G401 (cell line): ENCODE measurements at regions not wholly inside any gene's neighbourhood (a gene's known extent, or its start where the extent isn't known, plus 50 kb on each side); places are given as distances from the start of the nearest gene placed in this dataset.
"Not testable (repeated sequence)": the region's sequence is repeated elsewhere in the genome, so short reads cannot be mapped to it uniquely, and the experiment has no call there.

Source experiments
- DNase-seq: peaks from one replicate; pipeline ENCODE4 v3.0.0-alpha.2; 2015; ENCODE audit warnings: low spot score
- in situ Hi-C: cut with HindIII; loops from 2 replicates; pipeline ENCODE4 v1.10.0; 2016; ENCODE audit warnings: low sequenced_read_pairs, mixed read lengths

- no peak for DNase-seq
- in situ Hi-C loops: no loop called here
These were observed 65.5 kb downstream of the RBMY1A1 start for GRCh38 chrY:21600170-21600569.

GRCh38 chrY:21601524-21601923, 66.8 kb downstream of the RBMY1A1 start:
- in situ Hi-C loops: no loop called here
- DNase-seq: no peak

- peak; percentile 9 for DNase-seq
- in situ Hi-C loops: no loop called here
These were observed 67.9 kb downstream of the RBMY1A1 start for GRCh38 chrY:21602590-21602989.

GRCh38 chrY:21636137-21636536, 101.5 kb downstream of the RBMY1A1 start:
- in situ Hi-C loops: no loop called here
- no peak for DNase-seq

GRCh38 chrY:21650496-21650895, 115.8 kb downstream of the RBMY1A1 start:
- no peak for DNase-seq
- in situ Hi-C loops: no loop called here

- DNase-seq, in situ Hi-C loops: not testable (repeated sequence)
These were observed 124.4 kb downstream of the RBMY1A1 start for GRCh38 chrY:21659057-21659456.

- in situ Hi-C loops, DNase-seq: not testable (repeated sequence)
These were observed 144.9 kb downstream of the RBMY1A1 start for GRCh38 chrY:21679590-21679989.

GRCh38 chrY:21686369-21686768, 151.7 kb downstream of the RBMY1A1 start:
- in situ Hi-C loops, DNase-seq: not testable (repeated sequence)

GRCh38 chrY:21701951-21702350, 167.3 kb downstream of the RBMY1A1 start:
- DNase-seq, in situ Hi-C loops: not testable (repeated sequence)

GRCh38 chrY:21702927-21703326, 168.2 kb downstream of the RBMY1A1 start:
- in situ Hi-C loops, DNase-seq: not testable (repeated sequence)

- DNase-seq: no peak
- in situ Hi-C loops: no loop called here
These were observed 170.6 kb downstream of the RBMY1A1 start for GRCh38 chrY:21705309-21705708.

- DNase-seq, in situ Hi-C loops: not testable (repeated sequence)
These were observed 171.9 kb downstream of the RBMY1A1 start for GRCh38 chrY:21706611-21707010.

- in situ Hi-C loops, DNase-seq: not testable (repeated sequence)
These were observed 158.8 kb downstream of the RBMY1D start for GRCh38 chrY:21735489-21736060.

- DNase-seq, in situ Hi-C loops: not testable (repeated sequence)
These were observed 149.3 kb downstream of the RBMY1D start for GRCh38 chrY:21744998-21745397.

GRCh38 chrY:21760243-21760642, 134.1 kb downstream of the RBMY1D start:
- DNase-seq, in situ Hi-C loops: not testable (repeated sequence)

- in situ Hi-C loops, DNase-seq: not testable (repeated sequence)
These were observed 126.5 kb downstream of the RBMY1D start for GRCh38 chrY:21767824-21768223.

GRCh38 chrY:21782174-21782860, 112.0 kb downstream of the RBMY1D start:
- in situ Hi-C loops: not testable (repeated sequence)

GRCh38 chrY:21813484-21814233, 80.7 kb downstream of the RBMY1D start:
- no peak for DNase-seq
- in situ Hi-C loops: no loop called here

More at GRCh38 chrY:21782174-21782860, 112.0 kb downstream of the RBMY1D start:
- not testable (repeated sequence) for DNase-seq

GRCh38 chrY:21814491-21814890, 79.8 kb downstream of the RBMY1D start:
- in situ Hi-C loops: no loop called here
- no peak for DNase-seq

- no peak for DNase-seq
- in situ Hi-C loops: no loop called here
These were observed 72.4 kb downstream of the RBMY1D start for GRCh38 chrY:21821881-21822280.
